B cell (primary cell): ENCODE measurements at regions not wholly inside any gene's neighbourhood (a gene's known extent, or its start where the extent isn't known, plus 50 kb on each side); places are given as distances from the start of the nearest gene placed in this dataset.

Experiments
- ATAC-seq: fragments of 200-7000 bp; cut with Tn5 transposase; one replicate; pipeline ENCODE4 v1.10.0; 2021; ENCODE audit warnings: low read depth, mild to moderate bottlenecking, moderate number of reproducible peaks, moderate library complexity
- CTCF ChIA-PET: fragments of 350-600 bp; sonication (Branson Sonifier 250); formaldehyde crosslinking; loops from one replicate; lab custom pipeline; 2021; ENCODE audit warnings: antibody characterized with exemption, inconsistent platforms; lab: Charles Lee
- POLR2A ChIA-PET: fragments of 350-600 bp; sonication (Branson Sonifier 250); formaldehyde crosslinking; loops from one replicate; lab custom pipeline; 2021; ENCODE audit warnings: antibody characterized with exemption; lab: Charles Lee
- DNase-seq: peaks from one replicate; pipeline ENCODE4 v3.0.0; 2013
- H2AFZ ChIP-seq: 2 replicates; pipeline ENCODE4 v1.6.1; 2012; ENCODE audit warnings: mild to moderate bottlenecking, low read depth, low read length; ENCODE audit not compliant: insufficient read depth, poor library complexity, severe bottlenecking
- H3K27ac ChIP-seq, 2 donors: 1 replicate in 1 of 2; 2 replicates in 1 of 2; pipeline ENCODE4 v1.5.1; 2012 to 2013; ENCODE audit warnings: low read length in 2 of 2, mild to moderate bottlenecking in 2 of 2, moderate library complexity in 1 of 2
- H3K27me3 ChIP-seq, 4 experiments: fragments of 200-600 bp in 1 of 4; sonication (generic) in 1 of 4; replicated peaks in 1 of 4; 1 replicate in 2 of 4; 2 replicates in 2 of 4; pipeline versions ENCODE4 v1.6.1 to v1.7.0; 2013 to 2016; ENCODE audit warnings: low read length in 3 of 4, mild to moderate bottlenecking in 2 of 4, mixed read lengths in 1 of 4, moderate library complexity in 1 of 4; ENCODE audit not compliant: insufficient read depth in 4 of 4, control insufficient read depth in 3 of 4; ENCODE audit errors: control extremely low read depth in 1 of 4
- H3K36me3 ChIP-seq, 2 experiments: replicated peaks in 1 of 2; 1 replicate in 1 of 2; 2 replicates in 1 of 2; pipeline versions ENCODE4 v1.6.1 to v1.7.1; 2013; ENCODE audit warnings: low read length in 1 of 2; ENCODE audit not compliant: insufficient read depth in 2 of 2, control insufficient read depth in 1 of 2; ENCODE audit errors: control extremely low read depth in 1 of 2, extremely low read depth in 1 of 2
- H3K4me1 ChIP-seq, 2 donors: fragments of 200-600 bp in 1 of 2; sonication (generic) in 1 of 2; 1 replicate in 1 of 2; 2 replicates in 1 of 2; pipeline versions ENCODE4 v1.5.1 to v1.6.1; 2013 to 2017; ENCODE audit warnings: low read length in 2 of 2; ENCODE audit not compliant: control insufficient read depth in 2 of 2, insufficient read depth in 2 of 2
- H3K4me2 ChIP-seq: replicated peaks from 2 replicates; pipeline ENCODE3; 2012; ENCODE audit warnings: mild to moderate bottlenecking, low read depth, low read length; ENCODE audit not compliant: poor library complexity, severe bottlenecking
- H3K4me3 ChIP-seq, 5 experiments: fragments of 200-600 bp in 1 of 5; sonication (generic) in 1 of 5; 1 replicate in 3 of 5; 2 replicates in 2 of 5; pipeline versions ENCODE4 v1.5.1 to v1.7.0; 2011 to 2016; ENCODE audit warnings: low read length in 4 of 5, mild to moderate bottlenecking in 4 of 5, low read depth in 2 of 5, control low read depth in 1 of 5, moderate library complexity in 1 of 5; ENCODE audit not compliant: insufficient read depth in 1 of 5; ENCODE audit errors: control extremely low read depth in 1 of 5, extremely low read depth in 1 of 5
- H3K79me2 ChIP-seq: fragments of 200-600 bp; sonication (generic); one replicate; pipeline ENCODE4 v1.6.0; 2016; ENCODE audit warnings: low read length; ENCODE audit not compliant: control insufficient read depth, insufficient read depth
- H3K9ac ChIP-seq: fragments of 200-600 bp; sonication (generic); 2 replicates; pipeline ENCODE4 v1.6.1; 2017; ENCODE audit warnings: mild to moderate bottlenecking, low read length, moderate library complexity
- H3K9me3 ChIP-seq, 3 donors: one replicate each; pipeline versions ENCODE4 v1.6.1 to v1.7.1; 2013; ENCODE audit warnings: low read length in 2 of 3; ENCODE audit not compliant: control insufficient read depth in 2 of 3, insufficient read depth in 1 of 3; ENCODE audit errors: control extremely low read depth in 1 of 3
- H4K20me1 ChIP-seq: 2 replicates; pipeline ENCODE4 v1.6.0; 2012; ENCODE audit warnings: mild to moderate bottlenecking, low read length; ENCODE audit not compliant: insufficient read depth, control insufficient read depth, poor library complexity, severe bottlenecking
- H3K27ac Mint-ChIP-seq: one replicate; pipeline ENCODE4 v1.8.0; 2021; ENCODE audit warnings: mixed read lengths
- H3K27me3 Mint-ChIP-seq: one replicate; pipeline ENCODE4 v1.8.0; 2021; ENCODE audit warnings: mixed read lengths
- H3K4me1 Mint-ChIP-seq: one replicate; pipeline ENCODE4 v1.8.0; 2021; ENCODE audit warnings: mixed read lengths
- H3K4me3 Mint-ChIP-seq: one replicate; pipeline ENCODE4 v1.8.0; 2021; ENCODE audit warnings: mixed read lengths
- H3K9me3 Mint-ChIP-seq: one replicate; pipeline ENCODE4 v1.8.0; 2022; ENCODE audit warnings: mixed read lengths; ENCODE audit not compliant: insufficient read depth
- EZH2 ChIP-seq: IDR thresholded peaks from 2 replicates; pipeline ENCODE4 v1.6.1; 2012; ENCODE audit warnings: borderline replicate concordance, low read depth, mild to moderate bottlenecking, moderate library complexity, low read length; ENCODE audit not compliant: insufficient read depth, poor library complexity, severe bottlenecking
- WGBS: methylation state at CpG from one replicate; pipeline ENCODE4 v1.1.5; 2013; ENCODE audit warnings: missing lambda C conversion rate; ENCODE audit not compliant: insufficient coverage; 5-methylcytosine and 5-hydroxymethylcytosine counted together
- intact Hi-C: fragments of 100-400 bp; cut with micrococcal nuclease; formaldehyde crosslinking; loops from one replicate; pipeline ENCODE4 v1.10.0; 2022
- TF ChIP-seq, protein P1 (sequence below): fragments of 200-600 bp; IDR thresholded peaks from one replicate; pipeline ENCODE4 v1.8.0; 2022; ENCODE audit warnings: antibody characterized with exemption, mild to moderate bottlenecking

DNA sequence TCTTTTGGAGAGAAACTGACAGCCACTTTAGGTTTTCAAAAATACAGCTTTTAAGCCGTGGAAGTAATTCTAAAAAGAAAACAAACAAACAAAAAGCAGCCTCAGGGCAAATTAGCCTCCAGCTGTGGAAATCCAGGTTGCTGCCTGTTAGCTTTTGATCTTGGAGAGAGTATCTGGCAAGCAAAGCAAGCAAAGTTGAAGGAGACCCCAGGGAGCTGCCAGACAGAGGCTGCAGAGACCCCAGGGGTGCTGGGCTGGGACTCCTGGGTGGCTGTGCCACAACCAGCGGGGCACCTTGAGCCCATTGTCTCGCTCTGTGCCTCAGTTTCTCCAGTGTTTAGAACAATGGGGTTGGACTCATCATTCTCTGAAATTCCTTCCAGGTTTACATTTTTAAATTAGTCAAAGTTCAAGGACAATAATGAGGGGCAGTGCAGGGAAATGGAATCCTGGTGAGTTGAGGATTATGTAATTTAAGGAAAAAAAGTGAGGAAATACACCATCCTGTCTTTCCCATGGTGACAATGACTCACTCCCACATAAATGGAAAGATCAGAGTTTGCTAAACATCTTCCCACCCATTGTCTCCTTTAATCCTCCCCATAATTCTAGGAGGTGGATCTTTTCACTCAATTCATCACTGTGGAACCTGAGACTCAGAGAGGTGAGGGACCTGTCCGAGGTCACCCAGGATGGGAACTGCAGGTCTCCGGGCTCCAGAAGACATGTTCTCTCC is 480.5 kb downstream of the MATN1 start:
- Histone ChIP-seq H3K9ac (no peak overlapping the region), H3K27me3 (peaks cover 0 to 8% (median 0%) of the 10 kb centered on the region in 4 experiments), H3K4me2 (no peak overlapping the region), H3K4me3 (no peak overlapping the region), H3K79me2 (no peaks in the 10 kb centered on the region), H4K20me1 (no peaks in the 10 kb centered on the region), H3K4me1 (no peaks in the 10 kb centered on the region), H3K9me3 (no peaks in the 10 kb centered on the region), H3K36me3 (no peaks in the 10 kb centered on the region), H2AFZ (no peak overlapping the region), H3K27ac (no peak overlapping the region)
- TF ChIP-seq, protein P1, sequence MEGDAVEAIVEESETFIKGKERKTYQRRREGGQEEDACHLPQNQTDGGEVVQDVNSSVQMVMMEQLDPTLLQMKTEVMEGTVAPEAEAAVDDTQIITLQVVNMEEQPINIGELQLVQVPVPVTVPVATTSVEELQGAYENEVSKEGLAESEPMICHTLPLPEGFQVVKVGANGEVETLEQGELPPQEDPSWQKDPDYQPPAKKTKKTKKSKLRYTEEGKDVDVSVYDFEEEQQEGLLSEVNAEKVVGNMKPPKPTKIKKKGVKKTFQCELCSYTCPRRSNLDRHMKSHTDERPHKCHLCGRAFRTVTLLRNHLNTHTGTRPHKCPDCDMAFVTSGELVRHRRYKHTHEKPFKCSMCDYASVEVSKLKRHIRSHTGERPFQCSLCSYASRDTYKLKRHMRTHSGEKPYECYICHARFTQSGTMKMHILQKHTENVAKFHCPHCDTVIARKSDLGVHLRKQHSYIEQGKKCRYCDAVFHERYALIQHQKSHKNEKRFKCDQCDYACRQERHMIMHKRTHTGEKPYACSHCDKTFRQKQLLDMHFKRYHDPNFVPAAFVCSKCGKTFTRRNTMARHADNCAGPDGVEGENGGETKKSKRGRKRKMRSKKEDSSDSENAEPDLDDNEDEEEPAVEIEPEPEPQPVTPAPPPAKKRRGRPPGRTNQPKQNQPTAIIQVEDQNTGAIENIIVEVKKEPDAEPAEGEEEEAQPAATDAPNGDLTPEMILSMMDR = no peak
- no peak for TF ChIP-seq EZH2
- ChIA-PET POLR2A (no interaction called here), CTCF (interaction anchor here (1.4 kb wide), 1 partner anchor 10 kb away, joined by 3 read pairs; no protein-coding TSS in a partner anchor)
- no peak for ATAC-seq
- WGBS = 50% methylated on average over 2 of the region's 5 CpGs
- Mint-ChIP-seq H3K27ac (no peak overlapping the region), H3K4me3 (no peak overlapping the region), H3K4me1 (no peaks in the 10 kb centered on the region), H3K27me3 (peaks cover 27% of the 10 kb centered on the region), H3K9me3 (peaks cover 2% of the 10 kb centered on the region)
- intact Hi-C loops = no loop called here
- no peak for DNase-seq

DNA sequence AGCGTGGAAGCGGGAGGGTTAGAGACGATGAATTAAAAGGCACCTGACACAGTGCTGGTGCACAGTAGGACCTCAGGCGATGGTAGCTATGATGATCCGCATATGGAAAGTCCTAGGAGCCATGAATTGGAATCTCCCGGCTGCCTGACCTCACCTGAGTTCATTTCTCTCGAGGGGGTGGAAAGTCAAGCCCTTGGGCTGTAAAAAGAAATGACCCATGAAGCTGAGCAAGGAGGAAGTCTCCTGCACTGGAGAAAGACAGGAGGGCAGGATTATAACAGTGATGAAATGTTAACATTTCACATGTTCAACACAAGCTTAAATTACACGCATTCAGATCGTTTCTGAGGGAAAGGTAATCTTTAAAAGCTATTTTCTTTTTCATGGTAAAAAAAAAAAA is 481.2 kb downstream of the MATN1 start:
- no peaks in the 10 kb centered on the region for H3K4me1 ChIP-seq
- H3K9ac ChIP-seq = no peak overlapping the region
- H4K20me1 ChIP-seq = no peaks in the 10 kb centered on the region
- Mint-ChIP-seq H3K4me3 (no peak overlapping the region), H3K27me3 (peaks cover 27% of the 10 kb centered on the region), H3K4me1 (no peaks in the 10 kb centered on the region), H3K27ac (no peak overlapping the region), H3K9me3 (peaks cover 2% of the 10 kb centered on the region)
- intact Hi-C loops = no loop called here
- no peak overlapping the region for H3K4me2 ChIP-seq
- CTCF ChIA-PET = interaction anchor here (1.4 kb wide), 1 partner anchor 9 kb away, joined by 3 read pairs; no protein-coding TSS in a partner anchor
- DNase-seq (no peak), ATAC-seq (no peak)
- no peaks in the 10 kb centered on the region for H3K79me2 ChIP-seq
- peaks cover 0 to 8% (median 0%) of the 10 kb centered on the region in 4 experiments for H3K27me3 ChIP-seq
- H2AFZ ChIP-seq = no peak overlapping the region
- TF ChIP-seq EZH2 = no peak
- TF ChIP-seq, protein P1 = no peak
- 80% methylated on average over 6 of the region's 9 CpGs for WGBS
- POLR2A ChIA-PET = no interaction called here
- H3K4me3 ChIP-seq = no peak overlapping the region
- H3K9me3 ChIP-seq = no peaks in the 10 kb centered on the region
- no peaks in the 10 kb centered on the region for H3K36me3 ChIP-seq
- no peak overlapping the region for H3K27ac ChIP-seq
